ENCODE measurements at regions not wholly inside any gene's neighbourhood (a gene's known extent, or its start where the extent isn't known, plus 50 kb on each side); places are given as distances from the start of the nearest gene placed in this dataset.
A peak's percentile ranks its signal among the peaks of the same experiment; 100 is the strongest.

- ATAC-seq: no peak
- TF ChIP-seq HNRNPK (IDR thresholded peaks at IDR 0.05; ENCODE audit: low read depth, low read length, poor library complexity, severe bottlenecking): peak; percentile 42
- TF ChIP-seq GRHL1 (CRISPR knock-in tag; conservative IDR thresholded peaks at IDR 0.05): no peak
- no peak for FAIRE-seq
- BruUV-seq (replicated peaks): no TSS peak
- in situ Hi-C loops (cut with HindIII; ENCODE audit: extremely low pct_ligation_motif_present, low pct_unique_long_range_greater_than_20kb) (no loop called here), intact Hi-C loops (cut with micrococcal nuclease; ENCODE audit: unreplicated experiment) (no loop called here)
- no peak overlapping the region for H3K27ac ChIP-seq (ENCODE audit: extremely low read length, insufficient read depth, low read length)
- no peak overlapping the region for H3K4me3 ChIP-seq (replicated peaks in 1 of 3; ENCODE audit: insufficient read depth in 1 of 3, low read depth in 2 of 3, low read length in 3 of 3)
- H2AFZ ChIP-seq (ENCODE audit: low read length): no peak overlapping the region
- H3K27me3 ChIP-seq (ENCODE audit: control insufficient read depth in 1 of 2, insufficient read depth in 2 of 2, low read length in 2 of 2): peaks cover 0 to under 1% of the 10 kb centered on the region in 2 experiments; a peak in 2 of 5 replicates
- no peaks in the 10 kb centered on the region for H3K36me3 ChIP-seq (replicated peaks in 1 of 2; ENCODE audit: control insufficient read depth in 1 of 2, insufficient read depth in 2 of 2, low read length in 2 of 2)
- WGBS (ENCODE audit: low lambda C conversion rate): 19% methylated on average over 3 of the region's 3 CpGs
- ChIA-PET POLR2A (no interaction called here), CTCF (ENCODE audit: low intra/inter-chr PET ratio, low total read pairs) (no interaction called here)
- H3K79me2 ChIP-seq (ENCODE audit: insufficient read depth, low read length): no peaks in the 10 kb centered on the region
- no peaks in the 10 kb centered on the region for H3K9me3 ChIP-seq (ENCODE audit: low read length)
- no peak overlapping the region for H3K9ac ChIP-seq (ENCODE audit: insufficient read depth, low read depth, low read length)
- H3K4me1 ChIP-seq (ENCODE audit: insufficient read depth, low read length): no peaks in the 10 kb centered on the region
- no peak for DNase-seq (ENCODE audit: low spot score)
- H3K4me2 ChIP-seq (ENCODE audit: low read depth, low read length): no peak overlapping the region
- no peaks in the 10 kb centered on the region for H4K20me1 ChIP-seq (ENCODE audit: insufficient read depth, low read length)
Measured at GRCh38 chr4:57172065-57172464, 61.9 kb upstream of the IGFBP7 start.

- Histone ChIP-seq H3K36me3 (replicated peaks in 1 of 2; ENCODE audit: control insufficient read depth in 1 of 2, insufficient read depth in 2 of 2, low read length in 2 of 2) (no peaks in the 10 kb centered on the region), H2AFZ (ENCODE audit: low read length) (no peak overlapping the region), H3K4me1 (ENCODE audit: insufficient read depth, low read length) (peaks cover 5% of the 10 kb centered on the region; the same call in 1 of the 2 replicates), H3K79me2 (ENCODE audit: insufficient read depth, low read length) (no peaks in the 10 kb centered on the region), H3K9ac (ENCODE audit: insufficient read depth, low read depth, low read length) (no peak overlapping the region), H3K4me3 (replicated peaks in 1 of 3; ENCODE audit: insufficient read depth in 1 of 3, low read depth in 2 of 3, low read length in 3 of 3) (no peak overlapping the region), H3K27me3 (ENCODE audit: control insufficient read depth in 1 of 2, insufficient read depth in 2 of 2, low read length in 2 of 2) (peaks cover 2 to 5% of the 10 kb centered on the region in 2 experiments; a peak in 4 of 5 replicates), H4K20me1 (ENCODE audit: insufficient read depth, low read length) (no peaks in the 10 kb centered on the region), H3K27ac (ENCODE audit: extremely low read length, insufficient read depth, low read length) (no peak overlapping the region), H3K4me2 (ENCODE audit: low read depth, low read length) (no peak overlapping the region), H3K9me3 (ENCODE audit: low read length) (no peaks in the 10 kb centered on the region)
- intact Hi-C loops (cut with micrococcal nuclease; ENCODE audit: unreplicated experiment): no loop called here
- BruUV-seq (replicated peaks): no TSS peak
- no peak for DNase-seq (ENCODE audit: low spot score)
- ATAC-seq: no peak
- 33% methylated on average over 3 of the region's 3 CpGs for WGBS (ENCODE audit: low lambda C conversion rate)
- ChIA-PET POLR2A (no interaction called here), CTCF (ENCODE audit: low intra/inter-chr PET ratio, low total read pairs) (no interaction called here)
- FAIRE-seq: no peak
- in situ Hi-C loops (cut with HindIII; ENCODE audit: extremely low pct_ligation_motif_present, low pct_unique_long_range_greater_than_20kb): no loop called here
- TF ChIP-seq ZNF605 (CRISPR knock-in tag; IDR thresholded peaks at IDR 0.05): no peak
- TF ChIP-seq ZNF75D (CRISPR knock-in tag; IDR thresholded peaks at IDR 0.05; ENCODE audit: borderline replicate concordance): no peak
- TF ChIP-seq ZNF644 (CRISPR knock-in tag; IDR thresholded peaks at IDR 0.05; ENCODE audit: low read depth): no peak
- no peak for TF ChIP-seq ZNF207 (IDR thresholded peaks at IDR 0.05; ENCODE audit: borderline replicate concordance)
- TF ChIP-seq TERF1 (CRISPR knock-in tag; IDR thresholded peaks at IDR 0.05): no peak
- TF ChIP-seq RFX5 (IDR thresholded peaks at IDR 0.05; ENCODE audit: low read depth, low read length): no peak
- no peak for TF ChIP-seq REST (IDR thresholded peaks at IDR 0.05; ENCODE audit: borderline replicate concordance in 1 of 2, low read depth in 1 of 2, low read length in 2 of 2)
- TF ChIP-seq ZNF326 (CRISPR knock-in tag; IDR thresholded peaks at IDR 0.05; ENCODE audit: borderline replicate concordance): no peak
- no peak for TF ChIP-seq EP300 (IDR thresholded peaks at IDR 0.05; ENCODE audit: low read depth in 2 of 2, low read length in 2 of 2)
- no peak for TF ChIP-seq EP300 (CRISPR knock-in tag; IDR thresholded peaks at IDR 0.05; ENCODE audit: borderline replicate concordance)
- TF ChIP-seq ZNF546 (CRISPR knock-in tag; conservative IDR thresholded peaks at IDR 0.05): no peak
Measured at GRCh38 chr4:57168982-57169381, 58.8 kb upstream of the IGFBP7 start.

Measured in HepG2 (cell line).